Right kidney (tissue), 1 donor: ENCODE measurements at regions not wholly inside any gene's neighbourhood (a gene's known extent, or its start where the extent isn't known, plus 50 kb on each side); places are given as distances from the start of the nearest gene placed in this dataset.
"Not testable (repeated sequence)": the region's sequence is repeated elsewhere in the genome, so short reads cannot be mapped to it uniquely, and the experiment has no call there.

Experiments
- DNase-seq: peaks from one replicate; pipeline ENCODE4 v3.0.0-alpha.2; 2016

DNA sequence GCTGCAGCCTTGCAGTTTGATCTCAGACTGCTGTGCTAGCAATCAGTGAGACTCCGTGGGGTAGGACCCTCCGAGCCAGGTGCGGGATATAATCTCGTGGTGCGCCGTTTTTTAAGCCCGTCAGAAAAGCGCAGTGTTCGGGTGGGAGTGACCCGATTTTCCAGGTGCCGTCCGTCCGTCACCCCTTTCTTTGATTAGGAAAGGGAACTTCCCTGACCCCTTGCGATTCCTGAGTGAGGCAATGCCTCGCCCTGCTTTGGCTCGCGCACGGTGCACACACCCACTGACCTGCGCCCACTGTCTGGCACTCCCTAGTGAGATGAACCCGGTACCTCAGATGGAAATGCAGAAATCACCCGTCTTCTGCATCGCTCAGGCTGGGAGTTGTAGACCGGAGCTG is 203.2 kb downstream of the SNCAIP start:
- not testable (repeated sequence) for DNase-seq

DNA sequence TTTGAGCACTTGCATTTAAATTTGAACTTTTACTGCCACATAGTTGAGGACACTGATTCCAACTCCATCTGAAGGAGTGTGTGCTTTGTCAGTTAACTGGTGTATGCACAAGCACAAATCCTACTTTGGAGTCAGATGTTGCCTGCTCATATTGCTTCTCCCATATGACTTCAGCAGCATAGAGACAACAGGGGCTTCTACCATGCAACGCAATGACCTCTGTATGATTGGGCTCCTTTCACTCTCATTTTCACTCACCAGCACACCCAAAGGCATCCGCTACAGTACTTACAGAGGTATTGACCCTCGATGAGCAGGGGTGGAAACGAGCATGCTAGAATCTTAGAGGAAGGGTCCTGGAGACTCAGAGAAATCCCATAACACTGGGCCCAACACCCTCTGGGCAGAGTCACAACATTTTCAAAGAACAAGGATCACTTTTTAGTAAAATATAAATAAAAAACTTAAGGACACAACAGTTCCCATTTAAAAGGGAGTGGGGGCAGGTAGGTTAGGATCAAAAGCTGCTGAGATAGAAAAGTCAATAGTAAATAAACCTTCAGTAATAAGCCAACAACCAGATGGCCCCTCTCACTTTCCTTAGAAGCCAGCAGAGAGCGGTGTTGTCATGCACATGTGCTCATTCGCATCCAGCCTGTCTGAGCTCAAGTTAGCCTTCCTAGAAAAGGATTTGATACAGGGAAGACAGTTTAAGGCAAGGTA is 203.8 kb downstream of the SNCAIP start:
- DNase-seq = peak; percentile 22

DNA sequence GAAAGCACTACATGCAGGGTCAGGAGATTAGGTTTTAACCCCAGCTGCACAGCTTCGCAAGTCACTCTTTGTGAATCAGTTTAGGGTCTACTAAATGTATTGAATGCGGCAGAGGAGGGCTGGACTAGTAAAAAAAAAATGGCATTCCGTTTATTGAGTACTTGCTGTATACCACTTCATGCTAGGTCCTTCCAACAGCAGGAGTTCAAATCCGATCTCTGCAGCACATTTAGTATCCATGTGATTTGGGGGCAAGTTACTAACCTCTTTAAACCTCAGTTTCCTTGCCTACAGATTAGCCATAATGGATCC is 204.4 kb downstream of the SNCAIP start:
- no peak for DNase-seq

DNA sequence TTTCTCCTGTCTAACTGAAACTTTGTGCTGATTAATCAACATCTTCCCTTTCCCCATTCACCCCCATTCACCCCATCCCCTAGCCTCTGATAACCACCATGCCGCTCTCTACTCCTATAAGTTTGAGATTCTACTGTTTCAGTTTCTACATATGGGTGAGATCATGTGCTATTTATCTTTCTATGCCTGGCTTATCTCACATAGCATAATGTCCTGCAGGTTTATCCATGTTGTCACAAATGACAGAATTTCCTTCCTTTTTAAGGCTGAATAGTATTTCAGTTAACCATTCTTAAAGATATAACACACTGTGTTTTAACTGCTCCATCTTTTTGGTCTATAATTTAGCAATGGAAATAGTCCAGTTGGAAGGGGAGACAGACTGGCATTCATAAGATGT is 205.1 kb downstream of the SNCAIP start:
- no peak for DNase-seq

DNA sequence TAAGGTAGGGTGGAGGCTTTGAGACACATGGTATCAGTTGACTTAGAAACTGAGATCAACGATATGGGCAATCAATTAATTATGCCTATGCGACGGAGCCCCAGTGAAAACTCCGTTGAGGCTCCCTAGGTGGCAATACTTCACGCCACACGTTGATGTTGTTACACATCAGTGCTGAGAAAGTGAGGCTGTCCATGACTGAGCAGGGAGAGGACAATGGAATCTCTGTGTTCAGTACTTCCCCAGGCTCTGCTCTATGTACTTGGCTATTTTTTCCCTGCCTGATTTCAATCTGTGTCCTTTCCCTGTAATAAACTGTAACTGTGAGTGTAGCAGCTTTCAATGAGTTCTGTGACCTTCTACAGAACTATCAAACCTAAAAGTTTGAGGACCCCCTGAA is 211.7 kb downstream of the SNCAIP start:
- DNase-seq = no peak

DNA sequence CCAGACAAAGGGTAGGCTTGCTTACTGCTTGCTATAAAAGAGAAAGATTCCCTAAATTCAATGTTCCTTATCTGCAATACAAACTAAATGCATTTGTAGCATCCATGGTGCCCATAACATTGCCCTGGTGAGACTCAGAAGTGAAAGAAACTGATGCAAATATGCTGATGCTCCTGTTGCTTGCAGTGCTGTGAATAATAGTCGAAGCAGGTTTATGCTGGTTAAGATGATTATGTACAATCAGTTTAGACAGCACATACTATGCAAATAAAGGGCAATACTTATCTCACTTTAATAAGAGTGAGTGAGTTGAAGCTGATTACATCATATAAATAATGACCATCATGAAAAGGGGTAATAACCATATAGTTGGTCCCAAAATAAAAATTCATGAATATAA is 215.5 kb downstream of the SNCAIP start:
- DNase-seq = no peak

DNA sequence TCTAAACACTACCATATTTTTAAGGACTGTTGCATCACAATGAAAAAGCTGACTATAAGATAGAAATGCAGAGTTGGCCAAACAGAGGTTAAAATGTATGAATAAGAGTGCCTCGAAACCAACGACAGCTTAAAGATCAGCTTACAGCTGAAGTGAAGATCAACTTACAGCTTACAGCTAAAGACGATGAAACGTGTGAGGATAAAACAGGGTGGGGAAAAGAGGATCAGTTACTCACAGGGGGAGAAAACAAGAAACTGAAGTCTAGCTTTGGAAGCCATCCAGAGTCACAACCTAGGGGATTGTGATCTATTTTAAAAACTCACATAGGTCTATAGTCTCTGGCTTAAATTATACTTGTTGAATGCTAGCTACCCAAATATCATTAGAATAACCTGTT is 220.0 kb downstream of the SNCAIP start:
- DNase-seq = no peak

DNA sequence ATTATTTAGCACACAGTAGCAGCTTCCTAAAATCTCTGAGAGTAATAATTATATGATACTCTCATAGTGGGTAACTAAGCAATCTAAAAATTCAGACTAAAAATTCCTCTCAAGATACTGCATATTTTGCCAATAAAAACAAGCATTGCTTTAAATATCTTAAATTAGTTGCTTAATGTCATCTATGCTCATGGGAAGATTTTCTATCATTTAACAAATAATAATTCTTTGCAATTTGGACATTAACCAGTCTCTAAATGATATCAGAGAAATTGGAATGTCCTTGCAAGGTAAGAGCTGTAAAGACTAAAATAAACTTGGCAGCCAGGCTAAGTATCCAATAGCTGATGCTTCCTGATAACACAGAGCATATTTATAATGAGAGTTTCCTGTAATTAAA is 221.8 kb downstream of the SNCAIP start:
- DNase-seq = no peak

DNA sequence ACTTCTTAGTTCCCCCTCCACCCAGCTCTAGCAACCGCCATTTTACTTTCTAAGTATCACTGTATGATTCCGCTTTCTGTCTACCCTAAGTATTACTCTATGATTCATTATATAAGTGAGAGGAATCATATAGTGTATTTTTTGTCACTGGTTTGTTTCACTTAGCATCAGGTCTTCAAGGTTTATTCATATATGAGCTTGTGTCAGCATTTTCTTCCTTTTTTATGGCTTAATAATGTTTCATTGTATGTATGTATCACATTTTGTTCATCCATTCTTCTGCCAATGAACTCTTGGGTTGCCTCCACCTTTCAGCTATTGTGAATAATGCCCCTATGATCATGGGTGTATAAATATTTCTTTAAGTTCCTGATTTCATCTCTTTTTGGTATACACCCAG is 222.8 kb downstream of the SNCAIP start:
- no peak for DNase-seq

DNA sequence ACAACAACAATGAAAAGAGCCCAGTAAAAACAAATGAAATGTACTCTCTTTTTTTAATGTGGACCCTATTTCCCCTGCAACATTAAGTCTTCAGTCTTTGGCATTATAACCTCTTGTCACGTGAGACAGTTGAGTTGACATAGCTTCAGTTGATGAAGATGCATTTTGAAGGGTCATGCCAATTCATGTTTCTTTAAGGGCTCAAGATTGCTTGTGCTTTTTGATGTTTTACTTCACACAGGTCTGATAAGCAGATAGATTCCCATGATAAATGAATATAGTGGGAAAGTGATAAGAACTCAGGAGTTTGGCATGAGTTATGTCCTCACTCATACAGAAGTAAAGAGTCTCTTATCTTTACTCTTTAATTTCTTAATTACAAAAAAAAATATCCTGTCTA is 229.4 kb downstream of the SNCAIP start:
- no peak for DNase-seq

DNA sequence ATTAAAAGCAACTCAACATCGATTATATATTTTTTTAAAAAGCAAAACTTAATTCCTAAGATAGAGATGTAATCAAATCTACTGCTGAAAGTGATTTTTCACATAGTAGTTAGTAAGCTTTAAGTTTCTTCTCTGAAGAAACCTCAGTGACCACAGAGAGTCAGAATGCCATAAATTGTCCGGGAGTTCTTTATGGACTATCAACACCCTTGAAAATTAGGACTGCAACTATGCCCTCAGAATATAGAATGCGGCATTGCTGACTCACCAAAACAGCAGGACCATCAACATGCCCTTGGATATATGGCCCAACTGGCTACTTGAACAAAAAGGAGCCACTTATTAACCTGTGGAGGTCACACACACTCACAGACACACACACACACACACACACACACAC is 228.9 kb upstream of the SNX2 start:
- DNase-seq = no peak

DNA sequence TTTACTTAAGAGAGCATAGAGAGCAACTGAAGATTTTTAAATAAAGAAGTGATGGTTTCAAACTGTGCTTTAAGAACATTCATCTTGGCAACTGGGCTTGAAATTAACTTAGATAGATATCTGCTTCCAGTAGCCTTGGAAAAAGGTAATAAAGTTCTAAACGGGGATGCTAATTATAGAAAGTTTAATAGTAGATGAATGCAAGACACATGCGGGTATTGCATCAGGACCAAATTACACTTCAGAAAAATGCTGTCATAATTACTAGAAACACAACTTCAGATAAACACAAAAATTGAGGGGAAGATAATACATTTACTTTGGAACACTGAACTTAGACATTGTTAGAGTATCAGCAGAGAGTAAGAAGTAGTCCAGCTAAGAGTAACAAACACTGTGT is 227.7 kb upstream of the SNX2 start:
- DNase-seq = no peak

DNA sequence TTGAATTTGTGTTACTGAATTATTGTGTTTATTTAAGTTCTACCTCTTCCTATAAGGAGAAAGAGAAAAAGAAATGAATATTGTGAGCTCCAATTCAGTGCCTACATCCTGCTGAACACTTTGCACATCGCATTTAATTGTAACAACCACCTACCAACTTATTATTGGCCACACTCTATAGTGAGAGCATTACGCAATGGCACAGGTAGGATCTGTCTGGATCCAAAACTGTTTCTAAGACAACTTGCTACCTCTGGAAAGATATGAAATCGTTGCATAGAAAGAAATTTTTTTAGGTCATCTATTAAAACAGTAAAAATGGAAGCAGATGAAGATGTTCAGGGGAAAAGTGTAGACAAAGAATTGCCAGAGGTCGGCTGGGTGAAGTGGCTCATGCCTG is 227.2 kb upstream of the SNX2 start:
- no peak for DNase-seq

DNA sequence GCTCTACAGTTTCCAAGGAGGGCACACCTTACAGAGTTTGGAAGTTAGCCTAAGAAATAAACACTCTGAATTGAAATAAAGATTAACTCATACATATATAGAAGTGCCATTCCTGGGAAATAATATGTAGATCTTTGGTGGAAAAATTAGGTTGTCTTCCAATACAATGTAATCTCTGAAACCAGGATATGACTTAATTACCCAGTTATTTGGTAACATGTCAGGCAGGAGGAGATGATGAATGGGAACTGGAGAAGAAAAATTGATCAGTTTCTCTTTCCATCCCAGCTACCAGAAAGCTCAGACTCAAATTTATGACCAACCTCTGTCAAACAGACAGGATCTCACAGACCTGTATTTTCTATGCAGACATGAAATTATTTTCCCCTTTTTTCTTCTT is 215.2 kb upstream of the SNX2 start:
- DNase-seq = no peak

DNA sequence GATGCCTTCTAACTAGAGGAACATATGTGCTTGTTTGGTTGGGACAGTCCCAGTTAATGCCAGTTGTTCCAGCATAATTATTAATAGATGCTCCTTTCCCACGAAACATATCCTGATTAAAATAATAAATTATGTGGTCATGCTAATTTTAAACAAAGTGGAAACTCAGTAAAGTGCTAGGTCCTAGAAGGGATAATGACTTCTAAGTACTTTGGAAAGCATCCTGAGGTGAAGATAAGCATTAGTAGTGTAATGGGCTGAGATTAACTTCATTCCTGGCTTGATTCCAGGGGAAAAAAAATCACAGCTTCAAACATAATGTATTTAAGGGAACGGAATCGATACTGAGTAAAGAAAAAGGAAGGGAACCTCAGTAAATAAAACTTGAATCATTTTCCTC is 213.7 kb upstream of the SNX2 start:
- DNase-seq = no peak

DNA sequence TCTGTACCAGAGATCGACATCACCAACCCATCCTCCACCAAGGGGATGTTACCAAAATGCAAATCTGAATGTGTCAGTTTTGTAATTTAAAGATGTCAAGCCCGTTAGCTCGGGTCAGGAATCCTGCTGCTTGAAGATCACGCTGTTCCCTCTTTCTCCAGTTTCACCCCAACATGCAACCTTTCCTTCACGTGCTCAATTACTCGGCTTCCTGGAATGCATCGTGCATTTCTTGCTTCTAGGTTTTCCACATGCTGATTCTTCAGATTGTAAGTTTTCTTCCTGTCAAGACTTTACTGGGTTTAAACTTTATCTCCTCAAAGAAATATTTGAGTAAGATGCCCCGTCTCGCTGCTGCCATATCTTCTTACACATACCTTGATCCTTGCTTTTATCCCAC is 209.5 kb upstream of the SNX2 start:
- no peak for DNase-seq

DNA sequence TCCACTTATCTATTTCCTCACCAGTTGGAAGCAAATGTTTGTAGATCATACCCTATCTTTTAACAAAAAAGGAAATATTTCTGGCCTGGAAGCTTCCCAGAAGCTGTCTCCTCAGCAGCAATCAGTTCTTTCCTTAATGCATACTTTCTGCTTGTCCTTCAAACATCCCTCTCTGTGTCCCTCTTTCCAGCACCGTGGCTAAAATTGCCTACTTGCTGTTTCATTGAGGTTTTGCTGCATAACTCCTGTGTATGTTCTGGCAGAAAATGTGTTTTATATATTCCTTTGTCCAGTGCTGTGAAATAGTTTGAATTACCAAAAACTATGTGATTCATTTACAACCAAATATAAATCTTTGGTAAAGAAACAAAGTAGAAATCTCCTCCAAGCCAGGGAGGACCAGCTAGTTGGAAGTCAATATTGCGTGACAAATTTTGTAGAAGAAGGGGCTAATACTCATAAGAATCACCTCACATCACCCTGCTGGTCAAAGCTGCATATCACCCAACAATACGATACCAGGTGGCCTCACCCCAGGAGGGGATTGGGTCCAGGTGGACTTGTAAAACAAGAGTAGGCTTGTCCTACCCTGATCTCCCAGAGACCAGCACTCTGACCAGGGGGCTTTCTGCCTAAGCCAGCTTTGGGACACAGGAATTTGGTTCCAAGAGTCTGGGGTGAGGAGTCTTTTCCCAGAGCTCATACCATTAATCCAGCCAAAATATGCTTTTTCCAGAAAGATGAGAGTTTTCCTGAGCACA is 198.4 kb upstream of the SNX2 start:
- peak; percentile 3 for DNase-seq

DNA sequence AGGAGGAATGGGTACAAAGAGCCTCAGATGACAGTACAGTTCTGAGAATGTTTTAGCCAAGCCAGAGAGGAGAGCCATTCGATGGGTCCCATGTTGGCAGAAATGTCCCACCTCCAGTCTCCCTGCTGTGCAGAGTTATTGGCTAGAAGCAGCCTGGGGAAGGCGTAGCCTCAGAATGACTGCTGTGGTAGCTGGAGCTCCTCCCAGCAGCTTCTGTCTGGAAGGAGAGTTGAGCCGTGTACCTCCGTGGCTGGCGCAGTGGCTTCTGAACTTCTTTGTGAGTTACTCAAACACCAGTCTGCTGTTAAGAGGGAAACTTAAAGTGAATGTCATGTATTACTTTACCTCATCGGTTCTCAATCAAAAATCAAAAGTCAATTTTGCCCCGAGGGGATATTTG is 193.3 kb upstream of the SNX2 start:
- DNase-seq = no peak

DNA sequence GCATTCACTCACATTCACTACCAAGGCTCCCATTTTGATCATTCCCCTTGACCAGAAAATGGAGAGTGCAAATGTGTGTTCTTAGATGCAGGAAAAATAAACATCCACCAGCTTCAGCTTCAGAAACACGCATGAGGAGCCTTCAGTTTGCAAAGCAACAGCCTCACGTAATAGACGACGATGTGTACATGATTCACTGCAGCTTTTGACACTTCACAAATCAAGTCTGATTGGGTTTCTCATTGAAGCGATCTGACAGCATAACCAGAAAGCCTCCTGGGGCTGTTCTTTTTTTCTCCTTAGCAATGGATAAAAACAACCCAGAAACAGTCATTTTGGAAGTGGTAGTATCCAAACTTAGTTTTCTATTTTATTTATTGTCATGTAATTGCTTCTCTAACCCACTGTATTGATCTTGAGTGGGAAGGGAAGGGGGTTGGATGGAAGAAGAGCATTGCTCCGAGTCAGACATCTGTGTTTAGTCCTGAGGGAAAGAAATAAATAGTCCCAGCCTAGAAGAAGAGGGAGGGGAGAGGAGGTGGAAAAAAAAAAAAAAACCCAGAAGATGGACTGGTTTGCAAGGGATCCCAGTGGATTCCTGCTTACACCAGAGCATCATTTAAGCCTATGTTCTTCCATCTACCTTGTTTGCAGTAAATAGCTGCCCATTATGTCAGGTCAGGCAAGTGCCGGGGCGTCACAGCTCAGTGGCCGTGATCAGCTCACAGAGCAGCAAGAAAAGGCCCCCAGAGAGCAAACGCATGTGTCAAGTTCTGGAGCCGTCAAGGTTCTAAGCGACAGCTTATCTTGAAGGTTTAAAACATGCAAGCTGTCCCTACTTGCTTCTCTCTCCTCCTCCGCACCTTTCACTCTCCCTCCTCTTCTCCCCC is 190.2 kb upstream of the SNX2 start:
- DNase-seq = no peak

DNA sequence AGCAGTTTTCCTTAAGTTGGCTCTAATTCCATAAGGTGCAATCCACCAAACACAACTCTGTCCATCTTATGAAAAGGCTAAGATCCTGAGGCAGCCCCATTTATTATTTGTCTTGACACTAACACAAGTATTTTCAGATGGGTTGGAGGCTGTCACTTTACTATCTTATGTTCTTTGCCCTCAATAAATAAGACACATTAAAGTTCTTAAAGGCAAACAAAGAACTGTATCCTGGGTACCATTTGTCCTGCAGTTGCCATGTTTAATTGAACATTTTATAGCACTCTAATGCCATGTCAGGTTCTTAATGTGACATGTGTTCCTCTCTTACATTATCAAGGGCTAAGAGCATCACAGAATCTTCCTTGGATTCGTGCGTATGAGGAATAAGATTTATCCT is 189.5 kb upstream of the SNX2 start:
- DNase-seq = no peak

DNA sequence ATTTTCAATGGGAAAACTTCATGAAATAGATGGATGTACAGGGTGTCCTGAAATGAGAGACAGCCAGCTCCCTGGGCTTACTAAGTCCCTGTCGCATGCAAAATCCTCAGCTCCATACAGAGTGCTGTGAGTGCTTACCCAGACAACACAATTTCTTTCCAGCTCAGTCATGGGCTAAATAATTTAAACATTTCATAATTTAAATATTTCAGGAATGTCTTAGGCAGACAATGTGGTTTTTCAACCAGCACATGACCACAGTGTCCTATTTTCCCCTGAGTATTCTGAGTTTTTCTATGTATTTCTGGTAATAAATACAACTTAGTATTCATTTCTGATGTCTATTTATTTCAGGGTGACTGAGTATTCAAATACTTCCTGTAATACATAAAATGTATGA is 188.5 kb upstream of the SNX2 start:
- no peak for DNase-seq

DNA sequence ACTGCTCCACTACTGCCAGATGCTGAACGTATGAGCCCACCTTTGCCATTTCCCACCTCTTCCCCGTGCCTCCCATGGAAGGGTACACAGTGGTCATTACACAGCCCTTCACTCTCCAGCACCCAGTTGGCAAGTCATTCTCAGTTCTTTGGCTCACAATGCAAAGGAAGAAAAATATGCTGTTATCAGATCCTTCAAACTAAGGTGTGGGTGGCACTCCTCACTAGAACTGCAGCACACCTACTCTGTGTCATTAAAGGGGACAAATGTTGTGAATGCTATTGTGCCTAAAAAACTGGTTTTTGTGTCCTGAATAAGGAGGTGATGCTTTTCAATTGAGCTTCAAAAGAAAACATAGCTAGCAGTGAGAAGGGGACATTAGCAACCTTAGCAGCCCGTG is 183.1 kb upstream of the SNX2 start:
- no peak for DNase-seq

DNA sequence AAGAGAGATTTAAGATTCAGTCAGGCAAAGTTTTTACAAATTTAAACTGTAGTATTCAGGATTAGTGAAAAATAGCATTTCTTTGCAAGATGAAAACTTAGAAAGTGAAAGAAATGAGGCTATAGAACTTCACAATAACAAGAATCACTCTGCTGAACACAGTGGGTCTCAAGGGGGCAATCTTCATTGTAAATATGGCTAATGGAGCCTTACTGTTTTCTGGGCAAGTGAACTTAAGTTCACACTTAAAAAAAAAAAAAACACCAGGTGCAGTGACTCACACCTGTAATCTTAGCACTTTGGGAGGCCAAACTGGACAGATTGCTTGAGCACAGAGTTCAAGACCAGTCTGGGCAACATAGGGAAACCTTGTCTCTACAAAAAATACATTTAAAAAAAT is 175.9 kb upstream of the SNX2 start:
- DNase-seq = no peak

DNA sequence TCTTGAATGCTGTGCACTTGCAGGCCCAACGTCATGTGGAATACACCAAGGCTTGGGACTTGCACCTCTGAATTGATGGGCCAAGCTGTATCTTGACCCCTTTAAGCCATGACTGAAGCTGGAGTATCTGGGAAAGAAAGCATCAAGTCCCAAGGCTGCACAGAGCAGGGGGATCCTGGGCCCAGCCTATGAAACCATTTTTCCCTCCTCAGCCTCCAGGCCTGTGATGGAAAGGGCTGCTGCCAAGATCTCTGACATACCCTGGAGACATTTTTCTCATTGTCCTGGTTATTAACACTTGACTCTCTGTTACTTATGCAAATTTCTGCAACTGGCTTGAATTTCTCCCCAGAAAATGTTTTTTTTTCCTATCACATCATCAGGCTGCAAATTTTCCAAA is 174.0 kb upstream of the SNX2 start:
- DNase-seq = no peak
